ENCODE measurements at regions not wholly inside any gene's neighbourhood (a gene's known extent, or its start where the extent isn't known, plus 50 kb on each side); places are given as distances from the start of the nearest gene placed in this dataset.

GRCh38 chr4:83192634-83193033, 78.1 kb upstream of the PLAC8 start:
- TF ChIP-seq EZH2 (IDR thresholded peaks at IDR 0.05; ENCODE audit: low read length, missing control alignments) (no peak), CTCF (conservative IDR thresholded peaks at IDR 0.05 in 1 of 2, IDR thresholded peaks at IDR 0.05 in 1 of 2; ENCODE audit: low read depth in 1 of 2, low read length in 2 of 2) (no peak)

Measured in fibroblast of lung (primary cell).